ENCODE measurements at regions not wholly inside any gene's neighbourhood (a gene's known extent, or its start where the extent isn't known, plus 50 kb on each side); places are given as distances from the start of the nearest gene placed in this dataset.

GRCh38 chr3:152050903-152051302, 177.5 kb downstream of the SUCNR1 start:
- Histone ChIP-seq H3K4me1 (ENCODE audit: control insufficient read depth in 4 of 4, insufficient read depth in 4 of 4, low read length in 3 of 4) (no peaks in the 10 kb centered on the region), H3K27me3 (ENCODE audit: control insufficient read depth in 4 of 4, insufficient read depth in 4 of 4, low read length in 3 of 4) (no peaks in the 10 kb centered on the region), H3K9me3 (ENCODE audit: control insufficient read depth in 4 of 4, low read length in 3 of 4) (no peaks in the 10 kb centered on the region), H3K4me3 (ENCODE audit: low read depth in 1 of 3, low read length in 3 of 3) (no peak overlapping the region), H3K9ac (ENCODE audit: low read depth in 1 of 2, low read length in 2 of 2) (no peak overlapping the region), H3K27ac (ENCODE audit: low read depth in 1 of 2, low read length in 2 of 2) (no peak overlapping the region), H3K36me3 (ENCODE audit: control insufficient read depth in 4 of 4, insufficient read depth in 3 of 4, low read depth in 1 of 4, low read length in 3 of 4) (no peaks in the 10 kb centered on the region)
- 86% methylated on average over 1 of the region's 1 CpG for WGBS
- DNase-seq (ENCODE audit: low spot score): no peak
- TF ChIP-seq FOXA1 (IDR thresholded peaks at IDR 0.05) (no peak), HNF4A (conservative IDR thresholded peaks at IDR 0.05) (no peak), HNF4G (IDR thresholded peaks at IDR 0.05) (no peak), JUND (IDR thresholded peaks at IDR 0.05) (no peak), TAF1 (conservative IDR thresholded peaks at IDR 0.05) (no peak), GABPA (IDR thresholded peaks at IDR 0.05 in 1 of 2, conservative IDR thresholded peaks at IDR 0.05 in 1 of 2) (no peak), ATF3 (IDR thresholded peaks at IDR 0.05) (no peak), RXRA (IDR thresholded peaks at IDR 0.05) (no peak), NR2F2 (IDR thresholded peaks at IDR 0.05) (no peak), FOXA2 (IDR thresholded peaks at IDR 0.05) (no peak), EGR1 (IDR thresholded peaks at IDR 0.05; ENCODE audit: low read depth in 2 of 2) (no peak), ZBTB33 (IDR thresholded peaks at IDR 0.05) (no peak), CTCF (IDR thresholded peaks at IDR 0.05; ENCODE audit: low read depth, low read length, missing input control) (no peak), SP1 (IDR thresholded peaks at IDR 0.05) (no peak), REST (IDR thresholded peaks at IDR 0.05) (no peak), RAD21 (IDR thresholded peaks at IDR 0.05) (no peak), MAX (IDR thresholded peaks at IDR 0.05) (no peak)
